ENCODE measurements at regions not wholly inside any gene's neighbourhood (a gene's known extent, or its start where the extent isn't known, plus 50 kb on each side); places are given as distances from the start of the nearest gene placed in this dataset.
"Not testable (repeated sequence)": the region's sequence is repeated elsewhere in the genome, so short reads cannot be mapped to it uniquely, and the experiment has no call there.

DNA sequence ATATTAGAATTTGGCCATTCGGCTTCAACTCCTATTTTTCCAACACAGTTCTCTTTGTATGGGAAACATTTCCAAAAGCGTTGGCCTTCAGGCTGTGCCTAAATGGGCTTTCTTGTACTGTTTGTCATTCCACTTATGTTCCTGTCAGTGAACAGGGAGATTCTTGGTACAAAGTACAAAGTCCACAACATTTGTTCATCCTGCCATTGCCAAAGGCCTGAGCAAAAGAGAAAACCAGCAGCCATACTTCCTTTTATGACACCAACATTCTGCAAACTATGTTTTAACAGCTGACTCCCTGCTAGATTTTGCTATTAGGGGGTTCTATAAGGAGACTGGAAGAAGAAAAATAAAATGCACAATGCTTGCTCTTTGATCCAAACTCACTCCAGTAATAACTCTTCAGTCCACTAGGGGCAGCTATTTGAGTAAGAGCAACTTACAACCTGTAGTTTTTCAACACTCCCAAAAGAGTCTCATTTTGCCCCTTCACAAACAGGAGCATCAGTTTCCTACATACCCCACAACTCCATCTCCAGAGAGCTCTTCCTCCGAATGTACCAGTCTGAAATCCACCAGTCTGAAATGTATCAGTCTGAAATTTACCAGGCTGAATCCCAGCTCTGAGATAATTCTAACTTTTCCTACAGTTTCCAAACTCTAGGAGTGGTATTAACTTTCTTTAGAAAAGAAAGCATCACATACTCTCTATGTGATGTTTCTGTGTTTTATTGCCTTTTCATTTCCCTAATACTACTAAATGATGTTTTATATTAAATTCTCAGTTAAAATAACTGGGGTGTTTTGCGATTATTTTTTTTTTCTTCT, 693.8 kb downstream of the DNAH5 start:
- no peak for DNase-seq (ENCODE audit: low read depth in 4 of 4, low spot score in 2 of 4)

- no peak for DNase-seq (ENCODE audit: low read depth in 4 of 4, low spot score in 2 of 4)
These were observed 694.6 kb downstream of the DNAH5 start for GRCh38 chr5:13249854-13250253.

DNA sequence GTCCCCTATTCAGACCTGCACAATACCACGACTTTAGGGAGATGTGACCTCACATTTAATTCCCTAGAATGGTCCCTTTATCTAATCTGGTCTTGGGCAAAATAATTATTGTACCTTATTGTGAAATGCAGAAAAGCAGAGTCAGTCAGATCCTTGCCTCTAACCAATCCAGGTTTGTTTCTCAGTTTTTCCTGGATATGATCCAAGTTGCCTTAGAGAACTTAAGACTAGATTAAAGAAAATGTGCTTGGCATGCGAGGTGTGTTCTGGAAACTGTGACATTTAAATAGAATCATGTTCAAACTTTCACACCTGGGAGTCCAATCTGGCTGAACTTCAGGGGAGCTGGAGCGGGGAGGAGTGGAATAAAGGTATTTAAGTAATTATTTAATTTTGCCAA, 696.2 kb downstream of the DNAH5 start:
- DNase-seq (ENCODE audit: low read depth in 4 of 4, low spot score in 2 of 4): no peak

DNA sequence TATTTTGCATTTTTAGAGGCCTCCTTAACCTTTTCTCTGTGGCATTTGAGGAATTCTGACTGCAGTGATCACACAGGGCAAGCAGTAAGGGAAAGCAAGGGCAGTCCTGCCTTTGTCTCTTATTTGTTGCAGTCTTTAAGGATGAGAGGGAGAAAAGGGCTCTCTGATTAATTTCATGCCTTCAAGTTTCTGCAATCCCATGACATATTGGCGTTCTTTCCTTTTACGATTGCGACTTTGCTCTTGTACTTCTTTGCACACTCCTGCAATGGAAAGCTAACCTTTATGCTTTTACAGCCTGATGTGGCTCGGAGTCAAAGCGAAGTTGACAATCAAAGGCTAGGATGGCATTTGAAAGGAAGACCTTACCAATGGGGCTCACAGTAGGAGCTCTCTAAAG, 698.4 kb downstream of the DNAH5 start:
- DNase-seq (ENCODE audit: low read depth in 4 of 4, low spot score in 2 of 4): no peak

- no peak for DNase-seq (ENCODE audit: low read depth in 4 of 4, low spot score in 2 of 4)
These were observed 700.3 kb downstream of the DNAH5 start for GRCh38 chr5:13244151-13244550.

GRCh38 chr5:13227513-13227912, 717.0 kb downstream of the DNAH5 start:
- DNase-seq (ENCODE audit: low read depth in 4 of 4, low spot score in 2 of 4): no peak

- no peak for DNase-seq (ENCODE audit: low read depth in 4 of 4, low spot score in 2 of 4)
These were observed 726.0 kb downstream of the DNAH5 start for GRCh38 chr5:13218518-13218917.

DNA sequence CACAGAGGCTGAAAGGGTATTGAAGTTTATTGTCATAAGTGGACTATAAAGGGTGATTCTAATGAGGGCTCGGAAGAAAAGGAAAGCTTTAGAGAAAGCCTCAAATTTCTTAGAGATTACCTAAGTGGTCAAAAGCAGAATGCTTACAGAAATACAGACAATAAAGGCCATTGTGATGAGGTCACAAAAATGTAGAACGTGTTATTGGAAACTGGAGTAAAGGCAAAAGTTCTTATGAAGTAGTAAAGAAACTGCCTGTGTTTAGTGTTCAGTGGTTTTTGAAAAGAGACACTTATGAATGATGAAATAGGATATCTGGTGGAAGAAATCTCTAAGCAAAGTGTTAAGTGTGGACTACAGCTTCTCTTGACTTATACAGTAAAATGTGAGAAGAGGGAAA, 726.9 kb downstream of the DNAH5 start:
- no peak for DNase-seq (ENCODE audit: low read depth in 4 of 4, low spot score in 2 of 4)

DNA sequence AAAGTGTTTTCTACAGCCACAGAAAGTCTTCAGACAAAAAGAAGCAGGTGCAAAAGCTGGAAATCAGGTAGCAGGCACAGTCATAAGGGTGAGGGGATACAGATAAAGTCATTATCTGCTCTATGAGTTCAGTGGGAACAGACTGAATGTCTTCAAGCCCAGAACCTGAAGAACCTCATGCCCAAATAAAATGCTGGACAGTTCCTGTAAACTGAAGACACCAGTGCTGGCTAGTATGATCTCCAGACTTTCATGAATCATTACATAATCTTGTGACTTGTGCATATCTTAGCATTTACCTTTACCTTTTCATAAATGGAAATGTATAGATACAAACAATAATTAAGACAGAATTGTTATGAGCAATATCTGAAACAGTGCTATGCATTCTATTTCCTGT, 728.7 kb downstream of the DNAH5 start:
- no peak for DNase-seq (ENCODE audit: low read depth in 4 of 4, low spot score in 2 of 4)

GRCh38 chr5:13215370-13215769, 729.1 kb downstream of the DNAH5 start:
- no peak for DNase-seq (ENCODE audit: low read depth in 4 of 4, low spot score in 2 of 4)

DNA sequence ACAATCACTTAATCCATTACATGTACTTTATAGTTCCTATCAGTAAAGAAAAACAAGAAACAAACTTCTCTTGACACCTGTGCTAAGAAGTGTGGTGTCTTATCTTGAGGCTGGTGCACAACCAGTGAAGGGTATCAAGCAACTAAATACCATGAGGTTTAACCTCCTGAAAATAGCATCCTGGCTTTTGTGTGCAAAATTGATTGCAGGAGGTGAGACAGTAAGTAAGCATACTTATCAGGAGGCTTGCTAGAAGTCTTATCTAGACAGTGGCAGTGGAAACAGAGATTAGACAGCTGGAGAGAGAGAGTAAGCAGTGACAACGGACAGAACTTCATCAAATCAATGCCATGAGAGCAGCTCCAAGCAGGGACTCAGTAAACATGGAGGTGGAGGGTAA, 730.3 kb downstream of the DNAH5 start:
- no peak for DNase-seq (ENCODE audit: low read depth in 4 of 4, low spot score in 2 of 4)

DNA sequence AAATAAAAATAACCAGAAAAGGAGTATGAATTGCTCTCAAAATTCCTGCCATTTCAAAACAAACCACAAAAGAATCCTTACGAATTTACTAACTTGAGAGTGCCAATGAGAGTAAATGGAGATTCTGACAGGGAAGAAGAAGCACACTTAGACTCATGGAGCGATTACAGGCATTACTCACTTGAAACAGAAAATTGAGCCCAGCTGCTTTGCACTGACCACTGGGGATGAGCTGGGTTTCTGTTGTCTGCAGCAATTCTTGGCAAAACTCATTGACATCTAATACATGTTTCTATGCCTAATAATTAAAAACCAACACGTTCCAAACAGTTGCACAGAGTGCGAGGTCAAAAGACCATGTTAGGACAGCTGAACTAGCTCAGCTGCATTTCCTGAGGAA, 731.6 kb downstream of the DNAH5 start:
- DNase-seq (ENCODE audit: low read depth in 4 of 4, low spot score in 2 of 4): no peak

DNA sequence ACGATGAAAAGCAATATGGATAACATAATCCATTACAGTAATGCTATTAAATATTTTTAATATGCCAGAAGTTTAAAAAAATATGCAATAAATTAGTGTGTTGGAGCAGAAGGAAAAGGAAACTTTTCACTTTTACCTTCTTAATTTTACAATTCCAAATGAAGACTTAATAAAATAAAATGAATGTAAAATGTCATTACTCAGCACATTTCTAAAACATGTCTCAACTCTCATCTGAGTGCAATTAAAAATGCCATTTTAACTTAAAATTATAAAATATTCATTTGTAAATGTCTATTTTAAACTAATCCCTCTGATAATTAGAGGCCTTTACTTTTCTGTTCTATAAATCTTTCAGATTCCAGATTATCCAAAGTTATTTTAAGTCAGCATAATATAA, 733.4 kb downstream of the DNAH5 start:
- no peak for DNase-seq (ENCODE audit: low read depth in 4 of 4, low spot score in 2 of 4)

GRCh38 chr5:13207112-13207511, 737.4 kb downstream of the DNAH5 start:
- no peak for DNase-seq (ENCODE audit: low read depth in 4 of 4, low spot score in 2 of 4)

GRCh38 chr5:13201022-13201421, 743.5 kb downstream of the DNAH5 start:
- DNase-seq (ENCODE audit: low read depth in 4 of 4, low spot score in 2 of 4): no peak

DNA sequence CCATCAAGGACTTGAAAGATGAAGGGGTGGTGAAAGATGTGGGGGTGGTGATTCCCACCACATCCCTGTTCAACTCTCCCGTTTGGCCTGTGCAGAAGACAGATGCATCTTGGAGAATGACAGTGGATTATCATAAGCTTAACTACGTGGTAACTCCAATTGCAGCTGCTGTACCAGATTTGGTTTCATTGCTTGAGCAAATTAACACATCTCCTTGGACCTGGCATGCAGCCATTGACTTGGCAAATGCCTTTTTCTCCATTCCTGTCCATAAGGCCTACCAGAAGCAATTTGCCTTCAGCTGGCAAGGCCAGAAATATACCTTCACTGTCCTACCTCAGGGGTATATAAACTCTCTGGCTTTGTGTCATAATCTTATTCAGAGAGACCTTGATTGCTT, 746.3 kb downstream of the DNAH5 start:
- DNase-seq (ENCODE audit: low read depth in 4 of 4, low spot score in 2 of 4): not testable (repeated sequence)

- no peak for DNase-seq (ENCODE audit: low read depth in 4 of 4, low spot score in 2 of 4)
These were observed 755.0 kb downstream of the DNAH5 start for GRCh38 chr5:13189532-13189931.

- DNase-seq (ENCODE audit: low read depth in 4 of 4, low spot score in 2 of 4): no peak
These were observed 756.1 kb downstream of the DNAH5 start for GRCh38 chr5:13188371-13188770.

DNA sequence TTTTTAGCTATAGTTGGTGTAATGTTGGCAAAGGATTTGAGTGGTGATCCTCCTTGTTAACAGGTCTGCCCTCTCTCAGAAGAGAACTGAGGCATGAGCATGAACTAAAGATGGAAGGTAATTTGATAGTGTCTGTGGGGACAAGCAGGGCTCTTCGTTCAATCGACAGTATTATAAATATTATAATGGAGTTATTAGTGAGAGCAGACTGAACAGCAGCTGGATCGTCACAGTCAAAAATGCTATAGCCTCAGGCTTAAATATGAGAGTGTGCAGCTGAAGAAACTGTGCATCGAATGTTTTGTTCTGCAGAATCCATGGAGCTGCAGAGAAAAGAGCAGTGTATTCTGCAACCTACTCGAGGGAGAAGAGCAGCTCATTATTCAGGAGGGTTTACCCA, 757.3 kb downstream of the DNAH5 start:
- no peak for DNase-seq (ENCODE audit: low read depth in 4 of 4, low spot score in 2 of 4)

DNA sequence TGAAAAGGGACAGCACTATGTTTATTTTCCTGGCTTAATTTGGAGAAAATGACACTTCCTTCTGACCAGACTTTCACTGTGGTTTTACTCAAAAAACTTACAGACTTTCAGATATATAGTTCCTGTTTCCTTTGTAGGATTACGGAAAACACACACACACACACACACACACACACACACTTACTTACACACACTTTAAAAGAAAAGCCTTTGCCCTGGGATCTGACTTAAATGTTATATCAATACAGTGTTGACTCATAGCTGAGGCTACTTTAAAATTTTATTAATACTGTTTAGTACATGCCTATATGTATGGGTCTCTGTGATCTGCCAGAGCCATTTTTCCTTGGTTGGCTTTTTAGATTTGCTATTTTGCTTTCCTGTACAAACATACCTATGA, 758.3 kb downstream of the DNAH5 start:
- DNase-seq (ENCODE audit: low read depth in 4 of 4, low spot score in 2 of 4): no peak

- DNase-seq (ENCODE audit: low read depth in 4 of 4, low spot score in 2 of 4): no peak
These were observed 764.9 kb downstream of the DNAH5 start for GRCh38 chr5:13179407-13180087.

DNA sequence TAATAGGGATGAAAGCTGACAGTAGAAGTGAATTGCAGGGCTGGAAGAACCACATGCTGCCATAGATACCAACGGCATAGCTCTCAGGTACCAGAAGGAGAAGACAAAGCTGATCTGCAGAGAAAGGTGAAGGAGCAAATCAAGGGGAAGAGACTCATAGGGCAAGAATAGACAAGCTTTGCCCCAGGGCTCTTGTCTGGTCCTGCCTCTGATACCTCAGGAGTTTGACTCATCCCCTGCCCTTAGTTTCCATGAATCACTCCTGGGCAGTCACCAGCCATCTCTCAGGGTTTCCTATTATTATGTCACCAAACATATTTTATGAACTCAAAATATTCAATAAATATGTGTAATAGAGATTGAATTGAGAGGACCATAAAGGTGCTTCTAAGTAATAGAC, 800.9 kb downstream of the DNAH5 start:
- DNase-seq (ENCODE audit: low read depth in 4 of 4, low spot score in 2 of 4): no peak

All from left renal cortex interstitium (tissue), 4 donors.